ENCODE measurements at regions not wholly inside any gene's neighbourhood (a gene's known extent, or its start where the extent isn't known, plus 50 kb on each side); places are given as distances from the start of the nearest gene placed in this dataset.
A peak's percentile ranks its signal among the peaks of the same experiment; 100 is the strongest.

- DNase-seq (ENCODE audit: low spot score): peak; percentile 23
Measured at GRCh38 chr14:96638041-96638855, 136.1 kb downstream of the PAPOLA start.

GRCh38 chr14:96639550-96639949, 137.4 kb downstream of the PAPOLA start:
- DNase-seq (ENCODE audit: low spot score): peak; percentile 30

GRCh38 chr14:96648506-96649326, 146.5 kb downstream of the PAPOLA start:
- DNase-seq (ENCODE audit: low spot score): peak; percentile 36

GRCh38 chr14:96649327-96649601, 147.1 kb downstream of the PAPOLA start:
- DNase-seq (ENCODE audit: low spot score): peak; percentile 24

GRCh38 chr14:96653597-96653996, 143.6 kb upstream of the VRK1 start:
- DNase-seq (ENCODE audit: low spot score): no peak

GRCh38 chr14:96658611-96659010, 138.6 kb upstream of the VRK1 start:
- no peak for DNase-seq (ENCODE audit: low spot score)

- DNase-seq (ENCODE audit: low spot score): no peak
Measured at GRCh38 chr14:96660123-96660522, 137.1 kb upstream of the VRK1 start.

- no peak for DNase-seq (ENCODE audit: low spot score)
Measured at GRCh38 chr14:96660667-96661066, 136.5 kb upstream of the VRK1 start.

GRCh38 chr14:96661244-96661969, 135.8 kb upstream of the VRK1 start:
- no peak for DNase-seq (ENCODE audit: low spot score)

GRCh38 chr14:96662116-96662970, 134.8 kb upstream of the VRK1 start:
- no peak for DNase-seq (ENCODE audit: low spot score)

GRCh38 chr14:96663076-96663475, 134.1 kb upstream of the VRK1 start:
- DNase-seq (ENCODE audit: low spot score): no peak

- no peak for DNase-seq (ENCODE audit: low spot score)
Measured at GRCh38 chr14:96663491-96664067, 133.6 kb upstream of the VRK1 start.

- DNase-seq (ENCODE audit: low spot score): no peak
Measured at GRCh38 chr14:96666088-96666487, 131.1 kb upstream of the VRK1 start.

GRCh38 chr14:96670391-96670790, 126.8 kb upstream of the VRK1 start:
- DNase-seq (ENCODE audit: low spot score): no peak

GRCh38 chr14:96671218-96671617, 126.0 kb upstream of the VRK1 start:
- DNase-seq (ENCODE audit: low spot score): no peak

- no peak for DNase-seq (ENCODE audit: low spot score)
Measured at GRCh38 chr14:96673706-96674105, 123.5 kb upstream of the VRK1 start.

GRCh38 chr14:96674121-96674520, 123.1 kb upstream of the VRK1 start:
- no peak for DNase-seq (ENCODE audit: low spot score)

- no peak for DNase-seq (ENCODE audit: low spot score)
Measured at GRCh38 chr14:96676166-96676565, 121.0 kb upstream of the VRK1 start.

- DNase-seq (ENCODE audit: low spot score): no peak
Measured at GRCh38 chr14:96681829-96682228, 115.4 kb upstream of the VRK1 start.

- DNase-seq (ENCODE audit: low spot score): no peak
Measured at GRCh38 chr14:96682401-96682800, 114.8 kb upstream of the VRK1 start.

GRCh38 chr14:96683562-96684289, 113.5 kb upstream of the VRK1 start:
- no peak for DNase-seq (ENCODE audit: low spot score)
